ENCODE measurements at regions not wholly inside any gene's neighbourhood (a gene's known extent, or its start where the extent isn't known, plus 50 kb on each side); places are given as distances from the start of the nearest gene placed in this dataset.
"Not testable (repeated sequence)": the region's sequence is repeated elsewhere in the genome, so short reads cannot be mapped to it uniquely, and the experiment has no call there.

GRCh38 chr12:124675881-124676713, 108.7 kb upstream of the NCOR2 start:
- ATAC-seq (ENCODE audit: insufficient read depth, low read depth) (no peak), DNase-seq (no peak)
- H3K4me1 ChIP-seq (ENCODE audit: insufficient read depth, low read length): no peaks in the 10 kb centered on the region
- no peak overlapping the region for H3K27ac ChIP-seq (ENCODE audit: low read length)
- H3K4me2 ChIP-seq (ENCODE audit: insufficient read depth, low read length): no peak overlapping the region
- no peaks in the 10 kb centered on the region for H3K79me2 ChIP-seq (ENCODE audit: insufficient read depth, low read length)
- H3K4me3 ChIP-seq (ENCODE audit: low read depth in 1 of 2, low read length in 2 of 2): no peak overlapping the region
- no peak overlapping the region for H2AFZ ChIP-seq (ENCODE audit: low read depth, low read length)
- H3K27me3 ChIP-seq (ENCODE audit: insufficient read depth, low read length, poor library complexity): no peaks in the 10 kb centered on the region
- no peaks in the 10 kb centered on the region for H3K36me3 ChIP-seq (ENCODE audit: insufficient read depth, low read length)
- TF ChIP-seq CTCF (IDR thresholded peaks at IDR 0.05; ENCODE audit: borderline replicate concordance, extremely low read depth, low read length, poor library complexity, severe bottlenecking) (no peak), EZH2 (IDR thresholded peaks at IDR 0.05; ENCODE audit: borderline replicate concordance, low read depth, low read length, severe bottlenecking) (no peak)
- H3K9me3 ChIP-seq (ENCODE audit: insufficient read depth, low read length, severe bottlenecking): no peaks in the 10 kb centered on the region
- no peak overlapping the region for H3K9ac ChIP-seq (ENCODE audit: low read depth, low read length)
- H4K20me1 ChIP-seq (ENCODE audit: insufficient read depth, low read length): no peaks in the 10 kb centered on the region

GRCh38 chr12:124674937-124675336, 107.5 kb upstream of the NCOR2 start:
- Histone ChIP-seq H3K4me1 (ENCODE audit: insufficient read depth, low read length) (no peaks in the 10 kb centered on the region), H3K9me3 (ENCODE audit: insufficient read depth, low read length, severe bottlenecking) (no peaks in the 10 kb centered on the region), H2AFZ (ENCODE audit: low read depth, low read length) (no peak overlapping the region), H3K4me3 (ENCODE audit: low read depth in 1 of 2, low read length in 2 of 2) (no peak overlapping the region), H4K20me1 (ENCODE audit: insufficient read depth, low read length) (no peaks in the 10 kb centered on the region), H3K27me3 (ENCODE audit: insufficient read depth, low read length, poor library complexity) (no peaks in the 10 kb centered on the region), H3K36me3 (ENCODE audit: insufficient read depth, low read length) (no peaks in the 10 kb centered on the region), H3K79me2 (ENCODE audit: insufficient read depth, low read length) (no peaks in the 10 kb centered on the region), H3K27ac (ENCODE audit: low read length) (no peak overlapping the region), H3K9ac (ENCODE audit: low read depth, low read length) (no peak overlapping the region), H3K4me2 (ENCODE audit: insufficient read depth, low read length) (no peak overlapping the region)
- ATAC-seq (ENCODE audit: insufficient read depth, low read depth) (no peak), DNase-seq (no peak)
- TF ChIP-seq EZH2 (IDR thresholded peaks at IDR 0.05; ENCODE audit: borderline replicate concordance, low read depth, low read length, severe bottlenecking) (no peak), CTCF (IDR thresholded peaks at IDR 0.05; ENCODE audit: borderline replicate concordance, extremely low read depth, low read length, poor library complexity, severe bottlenecking) (no peak)

GRCh38 chr12:124673801-124674617, 106.6 kb upstream of the NCOR2 start:
- Histone ChIP-seq H2AFZ (ENCODE audit: low read depth, low read length) (no peak overlapping the region), H3K4me2 (ENCODE audit: insufficient read depth, low read length) (no peak overlapping the region), H4K20me1 (ENCODE audit: insufficient read depth, low read length) (no peaks in the 10 kb centered on the region), H3K9me3 (ENCODE audit: insufficient read depth, low read length, severe bottlenecking) (no peaks in the 10 kb centered on the region), H3K36me3 (ENCODE audit: insufficient read depth, low read length) (no peaks in the 10 kb centered on the region), H3K27ac (ENCODE audit: low read length) (no peak overlapping the region), H3K9ac (ENCODE audit: low read depth, low read length) (no peak overlapping the region), H3K27me3 (ENCODE audit: insufficient read depth, low read length, poor library complexity) (no peaks in the 10 kb centered on the region), H3K79me2 (ENCODE audit: insufficient read depth, low read length) (no peaks in the 10 kb centered on the region), H3K4me3 (ENCODE audit: low read depth in 1 of 2, low read length in 2 of 2) (no peak overlapping the region), H3K4me1 (ENCODE audit: insufficient read depth, low read length) (no peaks in the 10 kb centered on the region)
- peak; percentile 33; the same call in 1 of the 3 replicates for ATAC-seq (ENCODE audit: insufficient read depth, low read depth)
- no peak for TF ChIP-seq EZH2 (IDR thresholded peaks at IDR 0.05; ENCODE audit: borderline replicate concordance, low read depth, low read length, severe bottlenecking)
- TF ChIP-seq CTCF (IDR thresholded peaks at IDR 0.05; ENCODE audit: borderline replicate concordance, extremely low read depth, low read length, poor library complexity, severe bottlenecking): no peak
- DNase-seq: no peak

GRCh38 chr12:124669271-124669721, 101.9 kb upstream of the NCOR2 start:
- not testable (repeated sequence) for ATAC-seq (ENCODE audit: insufficient read depth, low read depth); H3K4me2 ChIP-seq (ENCODE audit: insufficient read depth, low read length); H3K36me3 ChIP-seq (ENCODE audit: insufficient read depth, low read length); H3K4me3 ChIP-seq (ENCODE audit: low read depth in 1 of 2, low read length in 2 of 2); H3K4me1 ChIP-seq (ENCODE audit: insufficient read depth, low read length); DNase-seq; H3K79me2 ChIP-seq (ENCODE audit: insufficient read depth, low read length); H3K27me3 ChIP-seq (ENCODE audit: insufficient read depth, low read length, poor library complexity); H2AFZ ChIP-seq (ENCODE audit: low read depth, low read length); H3K9me3 ChIP-seq (ENCODE audit: insufficient read depth, low read length, severe bottlenecking); H4K20me1 ChIP-seq (ENCODE audit: insufficient read depth, low read length); H3K9ac ChIP-seq (ENCODE audit: low read depth, low read length); H3K27ac ChIP-seq (ENCODE audit: low read length)
